ENCODE measurements at regions not wholly inside any gene's neighbourhood (a gene's known extent, or its start where the extent isn't known, plus 50 kb on each side); places are given as distances from the start of the nearest gene placed in this dataset.

DNA sequence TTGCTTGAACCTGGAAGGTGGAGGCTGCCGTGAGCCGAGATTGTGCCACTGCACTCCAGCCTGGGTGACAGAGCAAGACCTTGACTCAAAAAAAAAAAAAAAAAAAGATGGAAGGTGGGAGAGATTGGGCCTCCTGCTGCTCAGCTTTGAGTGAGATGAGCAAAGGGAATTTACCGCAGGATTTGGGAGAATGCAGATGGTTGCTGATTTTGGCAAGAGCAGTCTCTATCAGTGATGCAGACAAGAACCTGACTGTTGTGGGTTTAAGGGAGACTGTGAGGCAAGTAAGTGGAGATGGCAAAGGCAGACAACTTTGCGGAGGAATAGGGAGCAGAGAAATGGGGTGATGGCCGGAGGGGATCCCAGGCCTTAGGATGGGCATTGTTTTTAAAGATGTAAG, 1140.8 kb upstream of the AUTS2 start:
- DNase-seq, result no peak

GRCh38 chr7:68458010-68458908, 1140.0 kb upstream of the AUTS2 start:
- no peak for DNase-seq

GRCh38 chr7:68461430-68461829, 1136.8 kb upstream of the AUTS2 start:
- DNase-seq, result no peak

- DNase-seq, result no peak
Observed at GRCh38 chr7:68470836-68471435, 1127.3 kb upstream of the AUTS2 start.

DNA sequence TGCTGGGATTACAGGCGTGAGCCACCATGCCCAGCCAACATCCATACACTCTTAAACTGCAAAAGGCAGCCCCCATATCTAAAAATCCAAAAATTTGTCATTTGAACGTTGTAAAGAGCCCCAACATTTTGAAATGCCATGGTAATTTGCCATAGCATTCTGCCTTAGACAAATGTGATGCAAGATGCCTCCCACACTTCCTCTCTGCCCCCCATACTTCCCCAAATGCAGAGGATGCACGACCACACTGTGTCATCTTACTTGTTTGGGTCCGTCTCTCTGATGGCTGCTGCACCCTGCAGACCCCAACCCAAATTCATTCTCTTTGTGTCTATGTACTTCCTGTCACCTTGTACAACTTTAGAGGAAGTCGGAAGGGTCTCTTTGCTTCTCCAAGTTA, 1125.6 kb upstream of the AUTS2 start:
- DNase-seq, result no peak

- DNase-seq, result no peak
Observed at GRCh38 chr7:68474661-68475216, 1123.5 kb upstream of the AUTS2 start.

DNA sequence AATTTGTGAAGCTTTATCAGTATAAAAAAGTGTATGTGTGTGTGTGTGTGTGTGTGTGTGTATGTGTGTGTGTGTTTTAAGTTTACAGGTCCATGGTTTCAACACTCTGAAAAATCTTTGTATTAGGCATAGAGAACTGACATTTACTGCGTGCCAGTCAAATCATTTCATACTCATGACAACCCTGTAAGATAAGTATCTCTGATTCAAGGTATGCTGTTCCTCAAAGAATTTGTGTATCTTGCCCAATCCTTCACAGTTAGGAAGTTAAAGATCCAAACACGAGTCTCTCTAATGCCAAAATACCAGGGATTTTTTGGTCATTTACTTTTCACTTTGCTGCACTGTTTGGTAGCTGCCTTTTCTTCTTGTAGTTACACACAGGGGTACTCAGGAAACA, 1121.3 kb upstream of the AUTS2 start:
- no peak for DNase-seq

DNA sequence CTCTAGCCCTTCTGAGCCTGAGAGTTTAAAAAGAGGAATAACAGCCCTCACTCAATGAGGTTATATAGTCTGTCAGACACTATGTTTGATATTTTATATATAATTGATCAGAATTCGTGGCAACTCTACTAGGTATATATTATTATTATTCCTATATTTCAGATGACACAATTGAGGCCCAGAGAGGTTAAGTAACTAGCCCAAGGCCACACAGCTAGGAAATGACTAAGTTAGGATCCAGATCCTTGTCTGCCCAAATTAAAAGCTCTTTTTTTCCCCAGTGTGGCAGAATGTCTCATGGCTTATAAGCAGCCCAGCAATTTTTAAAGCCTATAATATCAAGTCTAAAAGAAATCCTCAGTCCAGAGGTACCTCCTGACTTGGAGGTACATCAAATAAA, 1119.9 kb upstream of the AUTS2 start:
- DNase-seq, result no peak

DNA sequence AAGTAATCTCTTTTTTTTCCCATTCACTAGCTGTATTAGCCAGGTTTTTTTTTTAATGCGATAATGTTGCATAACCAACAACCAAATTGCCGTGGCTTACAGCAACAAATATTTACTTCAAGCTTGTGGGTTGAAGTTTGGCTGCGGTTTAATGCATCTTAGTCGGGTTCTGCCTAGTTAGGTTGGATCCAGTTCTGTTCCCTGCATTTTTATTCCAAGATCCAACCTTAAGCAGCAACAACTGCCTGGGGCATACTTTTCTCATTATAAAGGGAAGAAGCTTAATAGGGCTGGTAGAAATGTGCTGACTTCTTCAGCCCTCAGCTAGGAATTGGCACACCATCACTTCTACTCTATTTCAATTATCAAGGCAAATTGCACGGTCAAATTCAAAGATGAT, 1115.5 kb upstream of the AUTS2 start:
- no peak for DNase-seq

DNA sequence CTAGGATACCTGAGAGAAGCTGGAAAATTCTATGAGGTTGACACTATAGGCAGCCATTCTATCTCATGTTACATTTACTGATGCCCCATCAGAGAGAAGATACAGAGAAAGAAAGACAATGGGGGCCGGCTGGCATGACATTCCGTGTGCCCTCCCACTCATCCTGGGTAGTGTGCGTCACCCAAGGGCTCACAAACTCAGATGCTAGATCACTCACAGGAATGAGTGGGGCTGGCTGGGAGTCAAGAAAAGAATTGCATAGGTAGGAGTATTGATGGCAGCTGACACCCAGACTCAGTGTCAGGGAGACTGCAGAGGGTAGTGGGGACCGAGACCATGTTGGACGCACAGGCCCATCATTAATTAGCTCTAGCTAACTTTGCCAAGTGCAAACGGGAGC, 1113.5 kb upstream of the AUTS2 start:
- no peak for DNase-seq

DNA sequence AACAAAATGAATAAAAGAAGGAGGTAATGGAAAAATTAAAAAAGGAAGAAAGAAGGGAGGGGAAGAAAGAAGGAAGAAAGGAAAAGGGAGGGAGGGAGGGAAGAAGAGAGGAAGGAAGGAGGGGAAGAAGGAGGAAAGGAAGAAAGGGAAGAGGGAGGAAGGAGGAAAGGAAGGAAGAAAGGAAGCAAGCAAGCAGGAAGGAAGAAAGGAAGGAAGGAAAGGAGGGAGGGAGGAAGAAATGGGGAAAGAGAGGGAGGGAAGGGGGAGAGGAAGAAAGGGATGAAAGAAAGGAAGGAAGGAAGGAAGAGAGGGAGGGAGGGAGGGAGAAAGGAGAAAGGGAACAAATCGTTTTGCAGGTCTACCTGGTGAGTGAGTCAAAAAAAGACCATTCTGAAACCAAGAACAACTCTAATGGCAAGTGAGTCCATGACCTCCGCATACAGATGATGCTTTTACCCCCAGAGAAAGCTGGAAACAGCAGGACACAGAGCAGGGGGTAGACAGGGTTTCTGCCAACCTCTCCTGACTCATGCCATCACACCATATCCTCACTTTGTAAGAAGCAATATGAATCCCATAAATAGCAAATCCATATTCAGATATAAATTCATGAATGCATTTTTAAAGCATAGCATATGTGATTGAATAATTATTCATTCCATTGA, 1112.9 kb upstream of the AUTS2 start:
- no peak for DNase-seq

GRCh38 chr7:68488341-68489060, 1109.8 kb upstream of the AUTS2 start:
- DNase-seq, result no peak

DNA sequence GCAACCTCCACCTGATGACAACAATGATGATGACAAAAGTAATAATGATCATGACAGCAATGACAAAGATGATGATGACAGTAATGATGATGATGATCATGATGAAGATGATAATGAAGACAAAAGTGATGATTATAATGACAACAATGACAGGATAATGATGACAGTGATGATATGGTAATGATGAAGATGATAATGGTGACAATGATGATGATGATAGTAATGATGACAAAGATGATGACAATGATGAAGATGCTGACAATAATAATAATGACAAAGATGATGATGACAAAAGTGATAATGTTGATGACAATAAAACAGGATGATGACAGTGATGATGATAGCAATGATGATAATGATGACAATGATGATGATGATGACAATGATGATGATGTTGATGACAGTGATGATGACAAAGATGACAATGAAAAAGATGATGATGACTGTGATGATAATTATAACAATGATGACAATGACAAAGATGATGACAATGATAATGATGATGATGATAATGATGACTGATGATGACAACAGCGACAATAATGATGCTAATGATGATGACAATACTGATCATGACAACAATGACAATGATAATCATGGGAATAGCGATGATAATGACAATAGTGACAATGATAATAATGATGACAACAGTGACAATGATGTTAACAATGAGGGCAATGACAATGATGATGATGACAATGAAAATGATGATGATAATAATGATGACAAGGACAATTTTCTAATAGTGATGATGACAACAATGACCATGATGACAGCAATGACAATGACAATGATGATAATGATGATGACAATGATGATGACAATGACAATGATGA, 1106.5 kb upstream of the AUTS2 start:
- DNase-seq, result no peak

DNA sequence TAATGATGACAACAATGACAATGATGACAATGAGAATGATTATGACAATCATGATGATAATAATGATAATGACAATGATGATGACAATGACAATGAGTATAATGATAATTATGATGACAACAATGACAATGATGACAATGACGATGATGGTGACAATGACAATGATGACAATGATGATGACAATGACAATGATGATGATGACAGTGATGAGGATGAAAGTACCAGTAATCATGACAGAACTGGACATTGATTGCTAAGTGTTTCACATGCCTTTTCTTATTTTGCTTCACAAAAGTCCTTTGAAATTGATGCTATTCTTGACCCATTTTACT, 1106.0 kb upstream of the AUTS2 start:
- DNase-seq, result no peak

- no peak for DNase-seq
Observed at GRCh38 chr7:68503400-68503799, 1094.9 kb upstream of the AUTS2 start.

GRCh38 chr7:68504716-68505115, 1093.6 kb upstream of the AUTS2 start:
- no peak for DNase-seq

DNA sequence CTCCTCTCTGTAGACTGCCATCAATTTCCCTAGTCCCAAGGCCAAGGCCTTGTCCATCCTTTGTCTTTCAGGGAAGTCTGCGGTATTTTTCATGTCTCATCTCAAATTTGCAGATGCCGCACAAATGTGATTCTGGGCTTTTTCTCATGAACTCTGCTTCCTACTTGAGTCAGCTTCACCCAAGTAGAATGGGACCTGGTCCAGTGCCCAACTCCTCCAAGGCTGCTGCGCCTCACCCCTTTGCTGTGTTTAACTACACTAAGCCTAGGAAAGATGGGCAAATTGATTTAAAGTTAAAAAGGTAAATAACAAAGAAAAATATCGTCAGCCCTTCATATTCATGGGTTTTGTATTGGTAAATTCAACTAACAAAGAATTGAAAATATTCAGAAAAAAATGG, 1092.6 kb upstream of the AUTS2 start:
- DNase-seq, result no peak

- DNase-seq, result no peak
Observed at GRCh38 chr7:68507668-68508067, 1090.6 kb upstream of the AUTS2 start.

GRCh38 chr7:68509054-68509453, 1089.2 kb upstream of the AUTS2 start:
- DNase-seq, result no peak

GRCh38 chr7:68509603-68510002, 1088.7 kb upstream of the AUTS2 start:
- DNase-seq, result no peak

DNA sequence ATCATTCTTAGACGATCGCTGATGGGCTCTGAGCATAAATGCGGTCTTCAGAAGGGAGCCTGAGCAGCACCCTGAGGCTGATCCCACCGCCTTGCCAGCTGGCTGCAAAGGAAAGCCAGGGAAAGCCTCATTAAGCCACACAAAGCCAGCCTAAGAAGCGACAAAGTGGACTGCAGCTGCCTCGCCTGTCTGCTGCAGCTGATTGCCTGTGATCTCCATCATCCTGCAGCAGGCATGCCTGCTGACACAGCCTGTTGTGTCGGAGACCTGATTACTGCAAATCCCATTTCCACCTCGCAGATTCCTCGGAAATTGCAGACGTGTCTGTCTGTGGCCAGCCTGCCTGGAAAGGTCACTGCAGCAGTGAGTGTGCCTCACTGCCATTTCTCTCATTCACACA, 1087.0 kb upstream of the AUTS2 start:
- DNase-seq, result no peak

GRCh38 chr7:68512466-68512865, 1085.8 kb upstream of the AUTS2 start:
- DNase-seq, result no peak
